Myocyte (in vitro differentiated cells): ENCODE measurements at regions not wholly inside any gene's neighbourhood (a gene's known extent, or its start where the extent isn't known, plus 50 kb on each side); places are given as distances from the start of the nearest gene placed in this dataset.

ENCODE experiments used
- DNase-seq: peaks from one replicate; pipeline ENCODE4 v3.0.0-alpha.2; 2012; ENCODE audit warnings: low read depth

DNA sequence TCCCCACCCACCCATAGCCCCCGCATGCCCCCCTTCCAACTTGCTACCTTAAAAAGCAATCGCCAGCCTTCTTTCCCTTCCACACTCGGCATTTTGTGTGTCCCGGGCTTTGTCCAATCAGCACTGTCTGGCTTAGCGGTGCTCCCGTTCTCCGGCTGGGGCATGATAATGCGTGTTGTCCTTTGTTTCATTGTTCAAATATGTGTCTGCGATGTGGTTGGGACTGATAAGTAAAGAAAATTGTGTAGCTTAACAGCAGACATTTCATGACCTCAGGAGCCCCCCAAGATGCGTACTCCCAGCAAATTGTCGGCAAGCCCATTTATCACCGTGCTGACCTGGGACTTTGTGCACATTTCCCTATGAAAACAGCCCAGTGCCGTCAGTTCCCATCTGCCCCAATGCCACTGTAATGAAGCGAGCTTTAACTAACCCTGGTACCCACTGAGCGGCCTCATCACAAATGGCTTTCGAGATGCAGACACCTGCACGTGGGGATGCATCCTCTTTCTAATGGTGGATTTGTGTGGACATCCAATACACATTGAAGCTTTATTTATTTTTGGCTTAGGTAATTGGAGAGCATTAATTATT lies 167.0 kb upstream of the E2F8 start:
- DNase-seq: no peak

DNA sequence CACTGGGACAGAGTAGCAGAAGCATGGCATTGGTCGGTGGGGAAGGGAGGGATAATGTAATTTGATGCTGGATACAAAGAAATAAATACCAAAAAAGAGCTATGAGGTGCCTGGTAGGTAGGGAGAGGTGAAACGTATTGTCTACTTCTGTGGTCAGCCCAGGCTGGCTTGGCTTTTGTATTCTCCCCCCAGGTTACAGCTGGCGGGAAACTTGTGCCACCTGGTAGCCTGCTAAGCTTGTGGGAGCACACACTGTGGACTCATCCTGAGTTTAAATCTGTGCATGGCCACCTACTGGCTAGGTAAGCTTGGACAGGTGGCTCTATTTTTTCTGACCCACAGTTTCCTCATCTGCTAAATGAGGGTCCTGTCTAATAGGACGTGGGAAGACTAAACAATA lies 165.2 kb upstream of the E2F8 start:
- no peak for DNase-seq

DNA sequence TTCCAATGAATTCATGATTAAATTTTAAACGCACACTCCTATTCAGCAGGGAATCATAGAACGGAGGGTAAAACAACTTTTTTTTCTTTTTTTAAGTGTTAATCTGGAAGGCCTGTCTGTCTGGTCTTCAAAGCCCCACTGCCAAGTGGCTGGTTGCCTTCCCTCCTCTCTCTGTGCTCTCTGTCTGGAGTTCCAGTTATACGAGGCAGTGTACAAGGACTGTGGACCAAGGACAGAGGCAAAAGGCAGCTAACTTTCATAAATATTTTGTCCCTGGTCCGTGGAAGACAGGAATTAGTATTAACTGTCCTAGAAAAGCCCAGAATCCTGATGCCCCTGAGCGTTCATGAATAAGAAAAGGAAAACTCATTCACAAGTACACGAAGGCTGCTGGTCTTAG lies 164.0 kb upstream of the E2F8 start:
- no peak for DNase-seq

DNA sequence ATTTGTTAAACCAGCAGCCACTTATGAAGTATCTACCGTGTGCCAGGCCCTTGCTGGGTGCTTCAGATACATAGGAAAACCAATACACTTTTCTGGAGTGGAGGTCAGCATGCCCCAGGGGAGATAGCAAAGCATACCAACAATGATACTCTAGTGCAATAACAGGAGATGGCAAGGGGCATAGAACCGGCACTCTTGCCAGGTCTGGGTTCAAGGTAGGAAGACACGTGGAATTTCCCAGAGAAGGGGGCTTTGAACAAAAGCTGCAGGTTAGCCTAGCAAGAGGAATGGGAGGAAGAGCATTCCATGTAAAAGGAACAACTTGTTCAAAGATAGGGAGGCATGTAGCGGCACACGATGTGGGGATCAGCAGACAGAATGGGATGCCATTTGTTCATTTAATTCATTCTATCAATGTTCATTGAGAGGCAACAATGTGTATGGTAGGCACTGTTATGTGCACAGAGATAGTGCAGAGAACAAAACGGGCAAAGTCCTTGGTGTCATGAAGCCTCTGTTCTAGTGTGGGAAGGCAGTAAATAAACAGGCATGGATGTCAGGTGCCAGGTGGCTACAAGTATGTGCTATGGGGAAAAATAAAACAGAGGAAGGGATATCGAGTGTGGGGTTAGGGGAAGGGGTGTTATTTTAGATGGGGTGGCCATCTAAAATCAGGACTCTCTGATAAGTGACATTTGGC lies 162.6 kb upstream of the E2F8 start:
- DNase-seq: no peak

DNA sequence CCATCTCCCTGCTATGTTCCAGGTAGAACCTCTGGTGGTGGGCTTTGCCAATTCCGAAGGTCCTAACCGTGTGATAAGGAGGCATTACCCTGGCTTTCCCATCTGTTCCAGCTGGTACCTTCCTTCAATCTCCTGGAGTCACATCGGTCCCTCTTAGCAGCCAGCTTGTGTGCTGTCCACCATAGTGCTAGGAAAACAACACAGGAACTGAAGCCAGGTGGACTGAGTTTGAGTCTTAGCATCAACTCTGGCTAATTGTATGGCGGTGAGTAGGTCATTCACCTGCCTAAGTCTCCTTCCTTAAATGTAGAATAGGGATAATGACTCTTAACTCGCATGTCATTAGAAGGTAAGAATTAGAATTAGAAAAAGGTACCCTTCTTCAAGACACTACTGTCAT lies 159.6 kb upstream of the E2F8 start:
- no peak for DNase-seq

DNA sequence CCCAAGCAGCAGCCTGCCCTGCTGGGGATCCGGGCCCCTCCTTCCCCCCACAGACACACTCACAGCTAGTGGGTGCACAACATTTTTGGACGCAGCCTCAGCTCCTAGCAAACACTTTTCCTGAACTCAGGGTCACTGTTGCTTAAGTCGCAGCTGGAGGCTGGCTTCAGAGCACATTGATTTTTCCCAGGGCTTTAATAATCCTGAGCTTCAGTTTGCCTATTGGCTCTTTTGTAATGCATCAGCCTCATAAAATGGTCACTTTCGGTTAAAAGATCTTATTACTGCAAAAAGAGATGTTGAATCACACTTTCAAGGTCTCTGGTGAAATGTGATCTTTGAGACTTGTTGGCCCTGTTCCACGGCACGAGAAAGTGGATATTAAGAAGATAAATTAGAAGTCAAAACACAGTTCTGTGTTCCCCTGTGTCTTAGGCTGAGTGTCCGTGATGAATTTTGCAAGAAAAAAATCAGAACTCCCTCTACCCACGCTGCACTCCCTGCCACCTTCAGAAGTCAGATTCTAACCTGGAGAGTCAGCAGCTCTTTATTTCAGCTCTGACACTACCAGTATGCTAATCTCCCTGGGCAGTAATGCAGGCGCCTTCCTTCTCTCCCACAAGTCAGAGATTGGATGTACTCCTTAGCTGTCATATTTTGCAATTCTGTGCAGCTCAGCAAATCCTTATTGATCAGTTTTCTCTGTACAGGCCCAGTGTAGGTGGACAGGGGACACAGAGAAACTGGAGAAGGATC lies 158.2 kb upstream of the E2F8 start:
- peak; percentile 75 for DNase-seq

DNA sequence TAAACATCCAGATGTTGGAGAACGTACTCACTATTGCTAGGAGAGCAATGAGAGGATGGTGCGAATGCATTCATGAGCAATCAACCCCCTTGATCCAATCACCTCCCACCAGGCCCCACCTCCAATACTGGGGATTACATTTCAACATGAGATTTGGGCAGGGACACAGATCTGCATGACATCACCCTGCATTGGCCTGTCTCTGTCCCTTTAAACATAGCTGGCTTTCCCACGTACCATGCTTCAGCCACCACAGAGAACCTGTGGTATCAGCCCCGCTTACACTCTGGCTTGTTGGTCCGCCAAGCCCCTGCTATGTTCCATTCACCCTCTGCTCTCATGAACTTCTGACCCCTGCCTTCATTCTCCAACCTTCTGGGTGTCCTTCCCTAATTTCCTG lies 157.5 kb upstream of the E2F8 start:
- DNase-seq: peak; percentile 16

DNA sequence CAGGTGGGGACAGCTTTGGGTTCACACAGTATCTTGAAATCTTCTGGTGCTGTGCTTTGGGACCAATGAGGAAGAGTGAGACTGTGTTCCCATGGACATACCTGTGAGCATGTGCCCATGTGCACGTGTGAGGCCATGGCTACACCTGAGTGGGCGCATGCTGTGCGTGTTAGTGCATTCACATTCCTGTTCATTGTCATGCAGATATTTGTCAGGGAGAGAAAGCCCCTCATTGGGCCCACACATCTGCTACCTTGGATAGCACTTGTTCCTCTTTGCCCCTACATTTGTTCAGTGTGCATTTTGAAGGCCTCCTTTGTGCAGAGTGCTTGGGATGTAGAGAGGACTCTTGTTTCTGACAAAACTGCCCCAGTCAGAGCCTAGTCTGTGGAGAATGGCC lies 154.3 kb upstream of the E2F8 start:
- DNase-seq: no peak

DNA sequence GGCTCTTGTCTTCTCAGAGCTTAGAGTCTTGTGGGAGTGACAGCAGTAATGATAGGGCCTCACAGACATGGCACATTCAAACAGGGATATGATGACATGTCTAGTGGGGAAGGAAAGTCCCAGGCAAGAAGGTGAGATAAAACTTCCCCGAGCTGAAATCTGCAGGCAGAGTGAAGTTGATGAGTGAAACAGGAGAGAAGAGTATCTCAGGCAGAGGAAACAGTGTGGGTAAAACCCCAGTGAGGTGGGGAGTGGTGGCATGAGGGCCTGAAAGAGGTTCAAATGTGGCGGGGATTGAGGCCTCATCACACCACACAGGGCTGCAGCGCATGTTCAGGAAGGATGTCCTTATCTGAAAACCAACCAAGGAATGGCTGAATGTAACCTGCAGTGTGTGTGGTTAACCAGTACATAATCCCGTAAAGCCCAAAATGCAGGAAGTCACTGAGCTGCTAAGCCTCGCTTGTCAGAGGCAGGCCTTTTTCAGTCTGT lies 153.8 kb upstream of the E2F8 start:
- no peak for DNase-seq

DNA sequence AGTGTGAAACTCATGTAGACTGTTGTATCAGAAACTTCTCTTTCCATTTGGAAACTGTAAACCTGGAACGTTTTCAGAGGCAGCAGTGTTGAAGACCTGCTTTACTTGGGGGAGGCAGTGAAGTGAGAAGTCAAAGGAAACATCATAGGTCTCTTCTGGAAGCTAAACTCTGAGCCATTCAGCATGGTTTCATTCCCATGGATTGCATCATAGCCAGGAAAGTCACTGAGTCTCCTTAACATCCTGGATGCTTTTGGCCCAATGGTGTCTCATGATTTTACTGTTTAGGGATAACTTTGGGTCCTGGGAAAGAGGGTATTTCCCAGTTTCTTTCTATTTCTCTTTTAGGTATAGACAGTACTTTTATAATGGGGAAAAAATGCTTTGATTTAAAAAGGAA lies 153.2 kb upstream of the E2F8 start:
- DNase-seq: no peak

DNA sequence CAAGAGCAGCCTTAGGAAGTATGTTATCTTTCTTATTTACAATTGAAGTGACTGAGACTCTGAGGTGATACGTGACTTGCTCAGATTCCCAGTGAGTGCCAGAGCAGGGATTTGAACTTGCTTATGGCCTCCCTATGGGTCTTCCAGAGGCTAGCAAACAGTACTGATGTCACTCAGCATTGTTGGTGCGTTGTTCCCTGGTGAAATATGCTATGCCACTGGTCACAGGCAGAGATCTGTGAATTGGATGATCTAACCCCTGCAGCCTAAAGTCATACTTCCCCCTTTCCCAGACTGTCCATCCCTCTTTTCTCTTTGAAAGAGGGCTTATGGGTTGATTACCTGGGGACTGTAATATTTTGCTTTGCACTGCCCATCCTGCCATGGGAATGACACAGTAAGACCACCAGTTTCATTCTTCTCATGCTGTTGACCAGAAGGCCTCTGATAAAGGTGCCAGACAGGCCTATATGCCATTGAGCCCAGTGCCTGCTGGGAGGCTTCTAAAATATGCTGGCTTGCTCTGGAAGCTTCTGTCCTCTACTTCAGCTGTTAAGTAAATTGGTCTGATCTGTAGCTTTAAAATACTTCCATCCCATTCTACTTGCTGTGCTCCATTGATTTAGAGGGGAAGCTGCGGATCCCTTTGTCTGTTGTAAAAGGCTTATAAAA lies 152.2 kb upstream of the E2F8 start:
- DNase-seq: no peak

DNA sequence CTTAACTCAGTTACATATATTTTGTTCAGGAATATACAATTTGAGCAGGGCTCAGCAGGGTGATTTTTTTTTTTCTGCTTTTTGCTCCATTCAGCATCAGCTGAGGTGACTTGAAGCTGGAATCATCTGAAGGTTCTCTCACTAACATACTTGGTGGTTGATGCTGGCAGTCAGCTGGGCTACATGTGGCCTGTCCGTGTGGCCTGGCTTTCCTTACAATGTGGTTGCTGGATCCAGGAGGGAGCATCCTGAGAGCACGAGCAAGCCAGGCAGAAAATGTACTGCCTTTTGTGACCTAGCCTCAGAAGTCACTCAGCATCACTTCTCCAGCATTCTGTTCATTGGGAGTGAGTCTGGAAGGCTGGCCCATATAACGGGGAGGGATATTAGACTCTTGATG lies 151.6 kb upstream of the E2F8 start:
- DNase-seq: peak; percentile 65

DNA sequence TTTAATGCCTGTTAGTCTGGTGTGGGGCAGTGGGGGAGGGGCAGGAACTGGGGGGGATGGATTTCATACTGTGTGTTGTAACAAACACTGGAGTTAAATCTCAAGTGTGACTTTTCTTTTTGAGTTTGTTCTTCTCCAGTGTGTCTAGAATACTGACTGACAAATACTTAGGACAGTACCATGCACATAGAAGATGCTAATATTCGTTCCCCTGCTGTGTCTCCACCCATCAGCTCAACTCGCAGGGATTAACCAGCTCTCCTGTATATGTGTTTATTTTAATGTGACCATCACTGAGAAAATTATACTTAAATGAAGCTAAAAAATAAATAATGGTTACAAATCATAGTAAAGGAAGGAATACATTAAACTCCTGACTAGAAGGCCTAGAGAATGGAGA lies 150.9 kb upstream of the E2F8 start:
- DNase-seq: no peak

DNA sequence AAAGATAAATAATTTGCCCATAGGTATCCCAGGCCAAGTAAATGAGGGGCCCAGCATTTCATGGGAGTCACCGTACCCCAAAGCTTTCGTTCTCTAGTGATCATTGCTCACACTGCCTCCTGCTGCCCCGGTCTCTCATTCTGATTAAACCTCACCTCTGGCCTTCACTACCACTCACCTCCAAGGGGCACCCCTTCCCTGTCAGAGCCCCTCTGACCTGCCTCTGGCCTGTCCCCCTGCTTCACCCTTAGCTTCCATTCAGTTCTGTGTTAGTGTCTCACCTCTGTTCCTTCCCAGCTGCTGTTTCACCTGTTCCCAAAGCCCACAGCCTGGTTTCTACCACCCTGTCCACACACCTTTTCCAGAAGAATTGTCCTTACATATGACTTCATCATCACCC lies 150.3 kb upstream of the E2F8 start:
- no peak for DNase-seq

DNA sequence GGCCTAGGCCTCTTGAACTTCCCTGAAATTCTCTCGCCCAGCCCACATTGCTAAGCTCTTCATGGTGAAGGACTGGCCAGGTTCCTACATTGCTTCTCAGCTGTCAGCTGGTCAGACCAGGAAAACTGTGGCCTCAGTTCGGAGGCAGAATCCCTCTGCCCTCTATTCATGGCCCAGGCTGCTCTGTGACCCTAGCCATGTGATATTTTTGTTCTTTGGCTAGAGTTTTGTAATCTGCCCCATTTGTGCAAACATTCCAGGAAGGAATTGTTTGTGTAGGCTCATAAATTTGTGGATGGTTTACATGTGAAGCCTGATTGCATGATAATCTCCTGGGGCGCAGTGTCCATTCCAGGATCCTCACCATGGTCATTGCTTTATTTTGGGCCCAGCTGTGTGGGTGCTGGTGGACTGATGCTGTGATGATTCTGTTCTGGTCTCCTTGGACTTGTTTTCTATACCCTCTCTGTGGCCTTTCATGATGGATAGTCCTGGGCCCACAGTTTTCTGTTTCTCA lies 149.1 kb upstream of the E2F8 start:
- peak; percentile 81 for DNase-seq

DNA sequence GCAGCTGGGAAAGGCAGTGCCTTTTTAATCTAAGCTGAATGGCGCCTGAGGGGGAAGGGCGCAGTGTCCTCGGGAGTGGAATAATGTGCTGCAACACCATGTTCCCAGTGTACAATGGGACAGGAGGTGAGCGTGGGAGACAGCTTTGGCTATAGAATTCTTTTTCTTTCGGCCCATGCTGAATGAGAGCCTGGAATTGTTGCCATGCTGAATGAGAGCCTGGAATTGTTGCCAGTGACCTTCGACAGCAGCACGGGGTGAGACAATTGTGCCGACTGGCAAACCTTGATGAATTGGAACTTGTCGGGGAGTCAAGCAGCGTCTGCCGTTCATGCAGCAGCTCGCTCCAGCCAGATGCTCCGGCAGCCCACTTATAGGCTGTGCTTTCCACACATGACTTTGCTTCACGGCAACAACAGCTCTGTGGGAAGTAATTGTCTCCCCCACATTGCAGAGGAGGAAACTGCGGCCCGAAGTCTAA lies 141.4 kb upstream of the E2F8 start:
- no peak for DNase-seq

DNA sequence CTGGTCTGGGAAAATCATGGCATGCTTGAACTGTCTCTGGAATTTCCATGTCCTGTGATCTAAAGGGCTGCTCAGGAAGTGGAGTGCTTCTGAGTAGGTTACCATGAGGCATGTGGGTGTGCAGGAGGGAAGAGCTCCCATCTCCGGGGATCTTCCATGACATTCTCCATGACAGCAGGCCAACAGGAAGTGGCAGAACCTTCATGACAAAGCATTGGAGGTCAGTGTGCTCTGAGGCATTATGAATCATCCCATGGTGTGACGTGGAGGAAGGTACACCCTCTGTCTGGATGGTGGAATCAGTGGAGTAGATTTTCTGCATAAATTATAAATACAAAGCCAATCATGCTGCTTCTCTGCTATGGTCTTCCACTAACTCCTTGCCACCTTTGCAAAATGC lies 139.6 kb upstream of the E2F8 start:
- DNase-seq: peak; percentile 67

DNA sequence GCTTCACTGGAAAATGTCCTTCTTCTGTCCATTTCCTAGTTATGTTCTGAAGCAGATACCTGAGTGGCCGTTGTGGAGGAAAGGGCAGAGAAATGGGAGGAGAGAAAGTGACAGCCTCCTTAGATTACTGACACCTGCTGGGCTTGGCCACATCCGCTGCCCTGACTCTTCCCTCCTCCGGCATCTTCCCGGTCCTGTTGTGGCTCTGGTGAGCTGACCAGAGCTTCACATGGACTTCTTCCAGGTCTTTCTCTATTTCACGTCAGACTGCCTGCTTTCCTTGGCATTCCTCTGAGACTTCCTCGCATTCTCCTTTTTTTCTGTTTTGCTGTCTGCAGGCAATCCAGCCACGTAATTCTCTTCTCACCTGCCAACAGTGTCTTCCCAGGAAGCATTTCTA lies 138.7 kb upstream of the E2F8 start:
- DNase-seq: no peak

DNA sequence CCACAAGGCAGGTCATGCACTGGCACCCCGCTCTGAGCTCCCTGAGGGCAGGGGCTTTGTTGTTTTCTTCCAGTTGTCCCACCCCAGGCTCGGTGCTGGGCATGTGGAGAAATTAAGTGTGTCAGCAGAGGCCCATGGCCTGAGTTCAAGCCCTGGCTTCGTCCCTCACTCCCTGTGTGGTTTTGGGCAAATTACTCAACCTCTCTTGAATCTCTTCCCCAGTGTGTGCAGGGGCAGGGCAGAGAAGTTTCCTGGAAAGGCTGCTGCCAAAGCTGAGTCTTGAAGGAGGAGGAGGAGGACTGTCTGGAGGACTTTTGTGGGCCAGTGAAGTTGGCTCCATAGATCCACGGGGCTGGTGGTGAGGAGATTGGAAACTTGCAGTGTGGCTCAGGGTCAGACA lies 138.1 kb upstream of the E2F8 start:
- no peak for DNase-seq

DNA sequence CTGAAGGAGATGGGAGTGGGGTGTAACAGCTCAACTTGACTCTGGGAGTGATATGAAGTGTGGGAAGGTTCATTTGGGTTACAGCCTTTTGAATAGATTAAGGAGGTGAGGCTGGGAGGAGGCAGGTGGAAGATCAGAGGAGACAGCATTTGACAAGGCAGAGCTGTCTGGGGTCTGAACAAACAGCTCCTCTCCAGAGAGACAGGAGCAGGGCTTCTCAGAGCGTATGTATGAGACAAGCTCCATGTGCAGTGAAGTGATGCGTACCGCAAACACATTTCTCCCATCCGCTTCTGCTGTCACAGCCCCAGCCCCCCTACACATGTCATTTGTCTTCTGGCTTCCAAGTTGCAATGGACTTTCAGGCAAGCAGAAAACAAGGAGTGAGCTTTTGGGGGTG lies 137.1 kb upstream of the E2F8 start:
- no peak for DNase-seq

DNA sequence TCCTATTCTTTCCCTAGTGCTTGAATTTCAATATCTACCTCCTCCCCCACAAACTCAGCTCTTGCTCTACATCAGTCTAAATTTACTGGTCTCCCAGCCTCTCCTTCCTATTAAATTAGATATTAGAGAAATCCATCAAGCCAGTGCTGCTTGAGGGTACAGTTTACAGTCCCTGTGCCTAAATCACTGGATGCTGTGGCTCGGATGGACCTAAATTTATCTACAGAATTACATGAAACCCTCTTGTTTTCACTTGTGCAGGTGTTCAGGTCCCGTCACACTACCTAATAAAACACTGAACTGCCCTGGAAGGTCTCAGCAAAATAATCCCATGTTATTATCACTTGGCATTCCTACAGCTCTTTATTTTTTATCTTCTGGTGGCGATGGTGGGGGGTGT lies 134.7 kb upstream of the E2F8 start:
- DNase-seq: no peak

DNA sequence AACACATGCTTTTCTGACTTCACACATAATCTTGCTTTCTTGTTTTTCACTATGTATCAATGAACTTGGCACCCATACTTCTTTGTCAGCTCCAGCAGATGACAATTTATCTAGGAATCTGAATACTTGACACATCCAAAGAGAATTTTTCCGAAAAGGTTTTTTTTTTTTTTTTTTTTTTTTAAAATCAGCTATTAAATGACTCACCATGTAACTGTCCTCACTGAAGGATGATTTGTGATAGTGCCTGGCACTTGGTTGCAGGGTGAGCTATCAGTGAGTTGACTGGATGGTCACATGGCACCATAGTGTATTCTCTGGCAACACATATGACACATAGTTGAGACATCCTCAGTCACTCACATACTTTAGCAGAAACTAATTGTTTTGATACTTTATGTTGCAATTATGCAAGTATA lies 133.4 kb upstream of the E2F8 start:
- peak; percentile 56 for DNase-seq
